ENCODE measurements at regions not wholly inside any gene's neighbourhood (a gene's known extent, or its start where the extent isn't known, plus 50 kb on each side); places are given as distances from the start of the nearest gene placed in this dataset.

GRCh38 chr15:30770759-30771158, 133.0 kb upstream of the FAN1 start:
- Histone ChIP-seq H3K27ac (ENCODE audit: low read depth, low read length, poor library complexity, severe bottlenecking) (no peak overlapping the region), H3K9me2 (ENCODE audit: insufficient read depth, low read length) (no peaks in the 10 kb centered on the region), H2AFZ (ENCODE audit: low read length) (no peak overlapping the region), H3K4me2 (ENCODE audit: low read length) (no peak overlapping the region), H3K4me3 (ENCODE audit: low read depth, low read length, poor library complexity, severe bottlenecking) (no peak overlapping the region), H3K4me1 (ENCODE audit: insufficient read depth, low read length, poor library complexity, severe bottlenecking) (no peaks in the 10 kb centered on the region), H4K20me1 (ENCODE audit: insufficient read depth, low read length) (no peaks in the 10 kb centered on the region), H3K9me3 (ENCODE audit: low read length) (0 out of 2 replicates have a peak, but pooled peaks cover 5% of the 10 kb centered on the region), H3K79me2 (ENCODE audit: insufficient read depth, low read depth, low read length) (no peaks in the 10 kb centered on the region), H3K36me3 (ENCODE audit: insufficient read depth, low read length) (peaks cover 64% of the 10 kb centered on the region)
- no TSS peak for BruUV-seq (replicated peaks)
- ChIA-PET CTCF (ENCODE audit: unreplicated experiment) (no interaction called here), POLR2A (no interaction called here)
- DNase-seq (ENCODE audit: low spot score), result no peak
- intact Hi-C loops (cut with micrococcal nuclease; ENCODE audit: unreplicated experiment), result no loop called here
- no peak for TF ChIP-seq CTCF (conservative IDR thresholded peaks at IDR 0.05; ENCODE audit: low read length)
- TF ChIP-seq EZH2phosphoT487 (IDR thresholded peaks at IDR 0.05; ENCODE audit: borderline replicate concordance, low read depth, low read length), result no peak

GRCh38 chr15:30783019-30783418, 120.7 kb upstream of the FAN1 start:
- Histone ChIP-seq H3K9me3 (ENCODE audit: low read length) (no peaks in the 10 kb centered on the region), H3K4me1 (ENCODE audit: insufficient read depth, low read length, poor library complexity, severe bottlenecking) (no peaks in the 10 kb centered on the region), H3K4me3 (ENCODE audit: low read depth, low read length, poor library complexity, severe bottlenecking) (no peak overlapping the region), H2AFZ (ENCODE audit: low read length) (no peak overlapping the region), H4K20me1 (ENCODE audit: insufficient read depth, low read length) (no peaks in the 10 kb centered on the region), H3K4me2 (ENCODE audit: low read length) (no peak overlapping the region), H3K27ac (ENCODE audit: low read depth, low read length, poor library complexity, severe bottlenecking) (no peak overlapping the region), H3K79me2 (ENCODE audit: insufficient read depth, low read depth, low read length) (no peaks in the 10 kb centered on the region), H3K9me2 (ENCODE audit: insufficient read depth, low read length) (no peaks in the 10 kb centered on the region), H3K36me3 (ENCODE audit: insufficient read depth, low read length) (no peaks in the 10 kb centered on the region)
- ChIA-PET CTCF (ENCODE audit: unreplicated experiment) (no interaction called here), POLR2A (interaction anchor here (0.6 kb wide), 2 partner anchors 42 to 546 kb away, joined by 3 read pairs; no protein-coding TSS in a partner anchor)
- no peak for DNase-seq (ENCODE audit: low spot score)
- no TSS peak for BruUV-seq (replicated peaks)
- TF ChIP-seq EZH2phosphoT487 (IDR thresholded peaks at IDR 0.05; ENCODE audit: borderline replicate concordance, low read depth, low read length) (no peak), CTCF (conservative IDR thresholded peaks at IDR 0.05; ENCODE audit: low read length) (no peak)
- intact Hi-C loops (cut with micrococcal nuclease; ENCODE audit: unreplicated experiment), result no loop called here

- ChIA-PET POLR2A (interaction anchor here (0.6 kb wide), 1 partner anchor 125 kb away, joined by 3 read pairs; no protein-coding TSS in a partner anchor), CTCF (ENCODE audit: unreplicated experiment) (no interaction called here)
- Histone ChIP-seq H3K4me3 (ENCODE audit: low read depth, low read length, poor library complexity, severe bottlenecking) (no peak overlapping the region), H3K9me3 (ENCODE audit: low read length) (no peaks in the 10 kb centered on the region), H2AFZ (ENCODE audit: low read length) (no peak overlapping the region), H3K79me2 (ENCODE audit: insufficient read depth, low read depth, low read length) (no peaks in the 10 kb centered on the region), H3K9me2 (ENCODE audit: insufficient read depth, low read length) (no peaks in the 10 kb centered on the region), H4K20me1 (ENCODE audit: insufficient read depth, low read length) (no peaks in the 10 kb centered on the region), H3K36me3 (ENCODE audit: insufficient read depth, low read length) (no peaks in the 10 kb centered on the region), H3K4me2 (ENCODE audit: low read length) (no peak overlapping the region), H3K27ac (ENCODE audit: low read depth, low read length, poor library complexity, severe bottlenecking) (no peak overlapping the region), H3K4me1 (ENCODE audit: insufficient read depth, low read length, poor library complexity, severe bottlenecking) (no peaks in the 10 kb centered on the region)
- TF ChIP-seq CTCF (conservative IDR thresholded peaks at IDR 0.05; ENCODE audit: low read length) (no peak), EZH2phosphoT487 (IDR thresholded peaks at IDR 0.05; ENCODE audit: borderline replicate concordance, low read depth, low read length) (no peak)
- no TSS peak for BruUV-seq (replicated peaks)
- intact Hi-C loops (cut with micrococcal nuclease; ENCODE audit: unreplicated experiment), result no loop called here
- no peak for DNase-seq (ENCODE audit: low spot score)
These were observed 115.1 kb upstream of the FAN1 start for GRCh38 chr15:30788595-30788994.
